Body of pancreas (tissue), 4 donors: ENCODE measurements at regions not wholly inside any gene's neighbourhood (a gene's known extent, or its start where the extent isn't known, plus 50 kb on each side); places are given as distances from the start of the nearest gene placed in this dataset.
"Not testable (repeated sequence)": the region's sequence is repeated elsewhere in the genome, so short reads cannot be mapped to it uniquely, and the experiment has no call there.

Source experiments
- ATAC-seq: fragments of 150-250 bp; one replicate; pipeline ENCODE4 v1.9.1; 2016
- DNase-seq, 4 donors: peaks; one replicate each; pipeline ENCODE4 v3.0.0-alpha.2; 2019
- H3K27ac ChIP-seq, 4 donors: fragments of 200-600 bp; sonication (generic); 1 replicate in 3 of 4; 2 replicates in 1 of 4; pipeline versions ENCODE4 v1.5.1 to v1.6.1; 2016 to 2019; ENCODE audit warnings: mild to moderate bottlenecking in 1 of 4, mixed read lengths in 1 of 4, moderate library complexity in 1 of 4
- H3K27me3 ChIP-seq, 2 donors: fragments of 200-600 bp; sonication (generic); one replicate each; pipeline ENCODE4 v1.6.0; 2016; ENCODE audit warnings: mild to moderate bottlenecking in 1 of 2
- H3K36me3 ChIP-seq, 2 donors: fragments of 200-600 bp; sonication (generic); replicated peaks in 1 of 2; 2 replicates each; pipeline ENCODE4 v1.5.1; 2016; ENCODE audit warnings: low read depth in 2 of 2; ENCODE audit not compliant: insufficient read depth in 1 of 2
- H3K4me1 ChIP-seq: fragments of 200-600 bp; sonication (generic); one replicate; pipeline ENCODE4 v1.6.0; 2016
- H3K4me3 ChIP-seq, 2 donors: fragments of 200-600 bp; sonication (generic); 1 replicate in 1 of 2; 2 replicates in 1 of 2; pipeline ENCODE4 v1.5.1; 2016 to 2019
- H3K9me3 ChIP-seq, 3 donors: fragments of 200-600 bp; sonication (generic); 1 replicate in 2 of 3; 2 replicates in 1 of 3; pipeline ENCODE4 v1.5.1; 2016
- CTCF ChIP-seq, 7 experiments: fragments of 450-650 bp in 4 of 7; fragments of 200-600 bp in 3 of 7; sonication (generic) in 3 of 7; IDR thresholded peaks; one replicate each; pipeline ENCODE4 v1.5.1; 2016 to 2019; ENCODE audit warnings: antibody characterized with exemption in 7 of 7
- POLR2A ChIP-seq, 3 donors: fragments of 450-650 bp; IDR thresholded peaks; one replicate each; pipeline ENCODE4 v1.6.1; 2016; ENCODE audit warnings: antibody characterized with exemption in 3 of 3, mild to moderate bottlenecking in 2 of 3
- WGBS, 2 donors: methylation state at CpG; one replicate each; pipeline ENCODE4 v1.1.5; 2017; 5-methylcytosine and 5-hydroxymethylcytosine counted together
- intact Hi-C: fragments of 100-400 bp; cut with DNase I; formaldehyde crosslinking; loops from one replicate; pipeline ENCODE4 v1.15.1; 2023

GRCh38 chr16:50449800-50450199 is 81.0 kb upstream of the BRD7 start:
- Histone ChIP-seq H3K27ac (no peak overlapping the region), H3K9me3 (no peaks in the 10 kb centered on the region), H3K36me3 (no peaks in the 10 kb centered on the region), H3K4me1 (no peaks in the 10 kb centered on the region), H3K27me3 (no peaks in the 10 kb centered on the region), H3K4me3 (no peak overlapping the region)
- intact Hi-C loops = no loop called here
- TF ChIP-seq CTCF (IDR thresholded peaks at IDR 0.05) = no peak
- no peak for TF ChIP-seq POLR2A (IDR thresholded peaks at IDR 0.05)
- 38 to 58% methylated on average over 4 to 6 of the region's 6 CpGs for WGBS, 2 donors
- no peak for ATAC-seq
- no peak for DNase-seq

GRCh38 chr16:50448981-50449380 is 80.2 kb upstream of the BRD7 start:
- 76 to 81% methylated on average over 10 of the region's 10 CpGs for WGBS, 2 donors
- TF ChIP-seq POLR2A (IDR thresholded peaks at IDR 0.05) (no peak), CTCF (IDR thresholded peaks at IDR 0.05) (no peak)
- Histone ChIP-seq H3K36me3 (no peaks in the 10 kb centered on the region), H3K9me3 (no peaks in the 10 kb centered on the region), H3K4me1 (no peaks in the 10 kb centered on the region), H3K27me3 (no peaks in the 10 kb centered on the region), H3K27ac (no peak overlapping the region), H3K4me3 (no peak overlapping the region)
- intact Hi-C loops = no loop called here
- ATAC-seq = no peak
- DNase-seq = no peak

GRCh38 chr16:50448522-50448921 is 79.7 kb upstream of the BRD7 start:
- Histone ChIP-seq H3K4me1 (no peaks in the 10 kb centered on the region), H3K4me3 (no peak overlapping the region), H3K27me3 (no peaks in the 10 kb centered on the region), H3K27ac (no peak overlapping the region), H3K36me3 (no peaks in the 10 kb centered on the region), H3K9me3 (no peaks in the 10 kb centered on the region)
- intact Hi-C loops = no loop called here
- TF ChIP-seq CTCF (IDR thresholded peaks at IDR 0.05) (peak in 1 of 7 experiments; percentile 26), POLR2A (IDR thresholded peaks at IDR 0.05) (no peak)
- WGBS, 2 donors = 61 to 63% methylated on average over 8 of the region's 8 CpGs
- ATAC-seq = no peak
- peak in 1 of 4 donors; percentile 15 for DNase-seq

- H3K9me3 ChIP-seq, ATAC-seq, H3K4me3 ChIP-seq, intact Hi-C loops, H3K36me3 ChIP-seq, H3K27ac ChIP-seq, H3K27me3 ChIP-seq, H3K4me1 ChIP-seq, DNase-seq: not testable (repeated sequence)
- WGBS, 2 donors = 76 to 80% methylated on average over 8 of the region's 8 CpGs
Measured at GRCh38 chr16:50447386-50447785, 78.6 kb upstream of the BRD7 start.

GRCh38 chr16:50446861-50447260 is 78.1 kb upstream of the BRD7 start:
- Histone ChIP-seq H3K9me3 (peaks cover 0 to 7% (median 0%) of the 10 kb centered on the region in 3 donors), H3K4me3 (no peak overlapping the region), H3K36me3 (no peaks in the 10 kb centered on the region), H3K27me3 (no peaks in the 10 kb centered on the region), H3K27ac (no peak overlapping the region), H3K4me1 (no peaks in the 10 kb centered on the region)
- WGBS, 2 donors = 95 to 100% methylated on average over 1 to 4 of the region's 4 CpGs
- no peak for TF ChIP-seq POLR2A (IDR thresholded peaks at IDR 0.05)
- TF ChIP-seq CTCF (IDR thresholded peaks at IDR 0.05) = no peak
- DNase-seq (no peak), ATAC-seq (no peak)
- intact Hi-C loops = no loop called here
